NT2/D1 (cell line): ENCODE measurements at regions not wholly inside any gene's neighbourhood (a gene's known extent, or its start where the extent isn't known, plus 50 kb on each side); places are given as distances from the start of the nearest gene placed in this dataset.
A peak's percentile ranks its signal among the peaks of the same experiment; 100 is the strongest.
"Not testable (repeated sequence)": the region's sequence is repeated elsewhere in the genome, so short reads cannot be mapped to it uniquely, and the experiment has no call there.

ENCODE experiments used
- DNase-seq: peaks from one replicate; pipeline ENCODE4 v3.0.0-alpha.2; 2011; ENCODE audit warnings: low read depth, low spot score
- H3K27me3 ChIP-seq: 2 replicates; pipeline ENCODE4 v1.6.0; 2011; ENCODE audit warnings: mild to moderate bottlenecking; ENCODE audit not compliant: insufficient read length, insufficient read depth
- H3K36me3 ChIP-seq: 2 replicates; pipeline ENCODE4 v1.6.1; 2011; ENCODE audit warnings: mild to moderate bottlenecking, low read length, mixed read lengths; ENCODE audit not compliant: insufficient read depth, insufficient read length
- H3K4me1 ChIP-seq: 2 replicates; pipeline ENCODE4 v1.5.1; 2011; ENCODE audit not compliant: insufficient read depth, insufficient read length
- H3K4me3 ChIP-seq: 2 replicates; pipeline ENCODE4 v1.5.1; 2011; ENCODE audit warnings: low read depth; ENCODE audit not compliant: insufficient read length
- H3K9ac ChIP-seq: 2 replicates; pipeline ENCODE4 v1.6.0; 2011; ENCODE audit warnings: low read depth; ENCODE audit not compliant: insufficient read length
- H3K9me3 ChIP-seq: 2 replicates; pipeline ENCODE4 v1.5.1; 2011; ENCODE audit warnings: mild to moderate bottlenecking, low read length; ENCODE audit not compliant: insufficient read depth
- SUZ12 ChIP-seq: IDR thresholded peaks from 2 replicates; pipeline ENCODE4 v1.6.1; 2011; ENCODE audit not compliant: insufficient read length, insufficient read depth; ENCODE audit errors: extremely low read depth
- YY1 ChIP-seq: IDR thresholded peaks from 2 replicates; pipeline ENCODE4 v1.6.1; 2011; ENCODE audit not compliant: insufficient read length, insufficient read depth
- ZNF274 ChIP-seq: IDR thresholded peaks from 2 replicates; pipeline ENCODE4 v1.6.1; 2011; ENCODE audit warnings: mild to moderate bottlenecking, low read depth, low read length

DNA sequence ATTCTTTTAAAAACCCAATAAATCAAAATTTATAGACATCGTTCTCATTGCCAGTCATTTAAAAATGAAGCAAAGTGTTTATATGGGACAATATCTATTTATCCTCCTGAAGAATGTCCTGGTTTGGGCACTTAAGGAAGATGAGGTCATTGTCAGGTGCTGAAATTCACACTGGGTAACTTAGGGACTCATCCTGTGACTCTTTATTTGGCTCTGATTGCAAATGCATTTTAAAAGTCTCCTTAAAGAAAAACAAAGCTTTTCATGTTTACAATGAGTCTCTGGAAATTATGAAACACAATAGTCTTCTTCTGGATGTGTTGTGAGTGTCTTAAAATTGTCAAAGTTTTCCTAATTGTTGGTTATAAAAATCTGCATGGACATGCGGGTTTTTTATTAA, 69.5 kb upstream of the GPR158 start:
- no peak for TF ChIP-seq ZNF274
- TF ChIP-seq YY1: no peak
- TF ChIP-seq SUZ12: no peak
- peaks cover 4% of the 10 kb centered on the region for H3K4me1 ChIP-seq
- peaks cover 4% of the 10 kb centered on the region; the same call in 1 of the 2 replicates for H3K9me3 ChIP-seq
- H3K4me3 ChIP-seq: no peak overlapping the region
- no peaks in the 10 kb centered on the region for H3K27me3 ChIP-seq
- no peaks in the 10 kb centered on the region for H3K36me3 ChIP-seq
- no peak for DNase-seq
- no peak overlapping the region for H3K9ac ChIP-seq

GRCh38 chr10:25105743-25106260, 69.0 kb upstream of the GPR158 start:
- no peaks in the 10 kb centered on the region for H3K27me3 ChIP-seq
- H3K36me3 ChIP-seq: no peaks in the 10 kb centered on the region
- no peak for DNase-seq
- H3K4me1 ChIP-seq: peaks cover 4% of the 10 kb centered on the region
- no peak overlapping the region for H3K4me3 ChIP-seq
- no peak for TF ChIP-seq SUZ12
- no peak overlapping the region for H3K9ac ChIP-seq
- H3K9me3 ChIP-seq: peaks cover 4% of the 10 kb centered on the region; the same call in 1 of the 2 replicates

- H3K36me3 ChIP-seq: no peaks in the 10 kb centered on the region
- H3K4me1 ChIP-seq: no peaks in the 10 kb centered on the region
- H3K27me3 ChIP-seq: no peaks in the 10 kb centered on the region
- no peak for TF ChIP-seq SUZ12
- TF ChIP-seq YY1: no peak
- no peak for TF ChIP-seq ZNF274
- DNase-seq: no peak
- no peak overlapping the region for H3K4me3 ChIP-seq
- no peak overlapping the region for H3K9ac ChIP-seq
- peaks cover 4% of the 10 kb centered on the region; the same call in 1 of the 2 replicates for H3K9me3 ChIP-seq
Measured at GRCh38 chr10:25107756-25108155, 67.0 kb upstream of the GPR158 start.

- not testable (repeated sequence) for H3K4me3 ChIP-seq, H3K4me1 ChIP-seq, H3K36me3 ChIP-seq, H3K9me3 ChIP-seq, H3K9ac ChIP-seq, H3K27me3 ChIP-seq, DNase-seq
Measured at GRCh38 chr10:25109896-25110295, 64.9 kb upstream of the GPR158 start.

- H3K4me3 ChIP-seq: no peak overlapping the region
- no peaks in the 10 kb centered on the region for H3K27me3 ChIP-seq
- no peaks in the 10 kb centered on the region for H3K36me3 ChIP-seq
- peaks cover 3% of the 10 kb centered on the region for H3K4me1 ChIP-seq
- no peak for DNase-seq
- H3K9me3 ChIP-seq: no peaks in the 10 kb centered on the region
- TF ChIP-seq SUZ12: no peak
- TF ChIP-seq ZNF274: no peak
- H3K9ac ChIP-seq: no peak overlapping the region
Measured at GRCh38 chr10:25112016-25112415, 62.8 kb upstream of the GPR158 start.

DNA sequence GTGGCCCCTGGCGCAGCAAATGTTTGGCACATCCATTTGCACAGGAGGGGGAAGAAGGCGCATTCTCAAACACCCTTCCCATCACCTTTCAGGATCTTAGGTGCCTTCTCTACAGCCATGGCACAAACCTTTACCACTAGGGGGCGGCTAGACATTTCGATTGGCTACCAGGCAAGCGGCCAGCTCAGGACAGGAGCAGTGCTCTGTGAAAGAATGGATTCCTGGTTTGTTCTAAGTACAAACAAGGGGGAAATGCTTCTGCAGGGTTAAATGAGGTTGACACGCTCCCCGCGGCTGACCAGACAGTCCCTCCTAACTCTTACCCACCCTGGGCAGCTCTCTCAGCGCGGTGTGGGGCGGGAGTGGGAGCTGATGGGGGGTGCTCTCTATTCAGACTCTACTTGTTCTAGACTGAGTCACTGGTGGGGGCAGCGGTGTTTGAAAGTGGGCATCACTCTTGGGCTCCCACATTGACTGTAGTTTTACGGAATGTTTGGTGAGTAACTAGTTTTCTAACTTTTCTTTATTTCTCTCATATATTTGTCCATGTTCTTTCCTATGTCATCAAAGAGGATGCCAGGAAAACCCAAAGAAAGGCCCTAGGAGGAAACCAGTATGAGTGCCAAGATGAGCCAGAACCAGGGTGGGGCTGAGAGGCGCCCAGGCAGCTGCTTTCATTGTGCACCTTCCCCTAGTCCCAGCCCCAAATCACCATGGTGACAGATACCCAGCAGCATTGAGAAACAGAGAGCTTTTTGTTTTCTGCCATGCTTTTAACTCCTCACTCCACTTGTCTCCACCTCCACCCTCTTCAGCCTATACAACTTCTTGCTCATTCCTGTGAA, 61.4 kb upstream of the GPR158 start:
- Histone ChIP-seq H3K4me1 (peaks cover 3% of the 10 kb centered on the region), H3K9ac (no peak overlapping the region), H3K9me3 (no peaks in the 10 kb centered on the region), H3K36me3 (no peaks in the 10 kb centered on the region), H3K27me3 (no peaks in the 10 kb centered on the region), H3K4me3 (no peak overlapping the region)
- peak; percentile 82 for DNase-seq
- TF ChIP-seq ZNF274 (no peak), YY1 (no peak), SUZ12 (no peak)

GRCh38 chr10:25114036-25114411, 60.8 kb upstream of the GPR158 start:
- no peak for DNase-seq

DNA sequence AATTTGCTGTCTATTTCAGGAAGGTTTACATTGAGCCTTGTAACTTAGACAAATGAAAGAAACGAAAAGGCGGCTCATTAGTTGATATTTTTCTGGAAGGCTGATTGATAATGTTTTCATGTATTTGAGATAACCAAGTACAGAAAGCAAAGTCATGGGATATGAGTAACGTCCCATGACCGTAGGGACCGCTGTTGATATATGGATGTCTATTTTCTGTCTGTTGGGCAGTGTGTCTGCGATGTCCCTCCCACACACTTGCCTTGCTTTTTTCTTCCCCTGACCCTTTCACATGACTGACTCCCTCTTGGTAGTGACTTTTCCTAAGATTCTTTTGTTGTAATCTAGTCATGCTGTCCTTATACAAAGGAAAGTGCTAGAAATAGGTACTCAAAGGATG, 57.0 kb upstream of the GPR158 start:
- no peak for DNase-seq
- no peaks in the 10 kb centered on the region for H3K27me3 ChIP-seq
- H3K9ac ChIP-seq: no peak overlapping the region

More at GRCh38 chr10:25114036-25114411, 60.8 kb upstream of the GPR158 start:
- Histone ChIP-seq H3K36me3 (no peaks in the 10 kb centered on the region), H3K4me1 (peaks cover 3% of the 10 kb centered on the region), H3K9me3 (no peaks in the 10 kb centered on the region), H3K27me3 (no peaks in the 10 kb centered on the region), H3K9ac (no peak overlapping the region), H3K4me3 (no peak overlapping the region)
- TF ChIP-seq SUZ12 (no peak), YY1 (no peak), ZNF274 (no peak)

More for the DNA sequence above, 57.0 kb upstream of the GPR158 start:
- Histone ChIP-seq H3K9me3 (no peaks in the 10 kb centered on the region), H3K4me1 (peaks cover 3% of the 10 kb centered on the region), H3K4me3 (no peak overlapping the region), H3K36me3 (no peaks in the 10 kb centered on the region)
- TF ChIP-seq YY1: no peak
- no peak for TF ChIP-seq SUZ12
- no peak for TF ChIP-seq ZNF274
